Caco-2 (cell line): ENCODE measurements at regions not wholly inside any gene's neighbourhood (a gene's known extent, or its start where the extent isn't known, plus 50 kb on each side); places are given as distances from the start of the nearest gene placed in this dataset.

Source experiments
- BruUV-seq: library from RNA; stranded (reverse); fragments of 400-500 nt; replicated peaks from 2 replicates; lab custom pipeline; 2021; lab: Mats Ljungman, UMichigan
- CTCF ChIA-PET: fragments of 300-600 bp; sonication (Branson Sonifier 250); formaldehyde crosslinking; loops from one replicate; lab custom pipeline; 2022; ENCODE audit warnings: antibody characterized with exemption; lab: Charles Lee
- POLR2A ChIA-PET: fragments of 300-600 bp; sonication (Branson Sonifier 250); formaldehyde crosslinking; loops from one replicate; lab custom pipeline; 2022; ENCODE audit warnings: antibody characterized with exemption; lab: Charles Lee
- DNase-seq, 2 experiments: peaks; one replicate each; pipeline versions ENCODE4 v3.0.0 to v3.0.0-alpha.2; 2020 to 2022
- H3K27me3 ChIP-seq: replicated peaks from 2 replicates; pipeline ENCODE4 v1.6.0; 2011; ENCODE audit warnings: low read length; ENCODE audit not compliant: control insufficient read depth, insufficient read depth
- H3K36me3 ChIP-seq: 2 replicates; pipeline ENCODE4 v1.5.1; 2011; ENCODE audit warnings: low read length; ENCODE audit not compliant: control insufficient read depth, insufficient read depth
- H3K4me1 ChIP-seq: fragments of 250-450 bp; sonication (Bioruptor Pico); 2 replicates; pipeline ENCODE4 v1.5.1; 2020; ENCODE audit warnings: mild to moderate bottlenecking
- H3K4me3 ChIP-seq: 2 replicates; pipeline ENCODE4 v1.5.1; 2011; ENCODE audit warnings: low read depth, mild to moderate bottlenecking, control low read depth, low read length
- H3K9me3 ChIP-seq: fragments of 250-450 bp; sonication (Bioruptor Pico); 2 replicates; pipeline ENCODE4 v1.5.1; 2020; ENCODE audit warnings: mild to moderate bottlenecking, moderate library complexity
- H3K27ac Mint-ChIP-seq: one replicate; pipeline ENCODE4 v1.8.0; 2022; ENCODE audit warnings: mixed read lengths; ENCODE audit not compliant: unreplicated experiment
- H3K27me3 Mint-ChIP-seq: one replicate; pipeline ENCODE4 v1.8.0; 2022; ENCODE audit warnings: mixed read lengths; ENCODE audit not compliant: insufficient read depth, unreplicated experiment
- H3K36me3 Mint-ChIP-seq: one replicate; pipeline ENCODE4 v1.8.0; 2022; ENCODE audit warnings: mild to moderate bottlenecking, mixed read lengths; ENCODE audit not compliant: insufficient read depth, unreplicated experiment
- H3K4me1 Mint-ChIP-seq: one replicate; pipeline ENCODE4 v1.8.0; 2022; ENCODE audit warnings: low read depth, mixed read lengths; ENCODE audit not compliant: unreplicated experiment
- H3K4me3 Mint-ChIP-seq: one replicate; pipeline ENCODE4 v1.8.0; 2022; ENCODE audit warnings: mild to moderate bottlenecking, moderate library complexity, mixed read lengths; ENCODE audit not compliant: unreplicated experiment
- H3K9me3 Mint-ChIP-seq: one replicate; pipeline ENCODE4 v1.8.0; 2022; ENCODE audit warnings: mixed read lengths; ENCODE audit not compliant: unreplicated experiment
- CTCF ChIP-seq, 2 experiments: fragments of 200-600 bp in 1 of 2; IDR thresholded peaks; 1 replicate in 1 of 2; 2 replicates in 1 of 2; pipeline versions ENCODE4 v1.5.1 to v1.8.0; 2011 to 2022; ENCODE audit warnings: antibody characterized with exemption in 1 of 2, control low read depth in 1 of 2, inconsistent platforms in 1 of 2, low read depth in 1 of 2, low read length in 1 of 2, mild to moderate bottlenecking in 1 of 2, moderate library complexity in 1 of 2; ENCODE audit not compliant: insufficient read depth in 1 of 2, severe bottlenecking in 1 of 2, unreplicated experiment in 1 of 2
- intact Hi-C: fragments of 100-400 bp; cut with micrococcal nuclease; formaldehyde crosslinking; loops from one replicate; pipeline ENCODE4 v1.10.0; 2022; ENCODE audit not compliant: unreplicated experiment

GRCh38 chr4:138090150-138090917 lies 151.8 kb downstream of the SLC7A11 start:
- Mint-ChIP-seq H3K27ac (no peak overlapping the region), H3K36me3 (no peaks in the 10 kb centered on the region), H3K27me3 (no peaks in the 10 kb centered on the region), H3K9me3 (no peaks in the 10 kb centered on the region), H3K4me3 (peak overlapping the region; percentile 69), H3K4me1 (peaks cover 21% of the 10 kb centered on the region)
- BruUV-seq = no TSS peak
- ChIA-PET CTCF (interaction anchor here (0.5 to 2.6 kb wide), 11 partner anchors 9 to 848 kb away, joined by 3 to 15 read pairs (median 5); no protein-coding TSS in a partner anchor), POLR2A (no interaction called here)
- H3K36me3 ChIP-seq = no peaks in the 10 kb centered on the region
- peak; percentile 59 to 79 for DNase-seq
- TF ChIP-seq CTCF (IDR thresholded peaks at IDR 0.05; ENCODE audit: insufficient read depth in 1 of 2, low read depth in 1 of 2, low read length in 1 of 2, severe bottlenecking in 1 of 2, unreplicated experiment in 1 of 2) = peak; percentile 55 to 71
- no peaks in the 10 kb centered on the region for H3K9me3 ChIP-seq
- no peaks in the 10 kb centered on the region for H3K27me3 ChIP-seq
- H3K4me1 ChIP-seq = peaks cover 10% of the 10 kb centered on the region; the same call in 1 of the 2 replicates
- intact Hi-C loops = loop anchor here (1.0 to 10.0 kb wide), 10 partner anchors 38 to 824 kb away; no protein-coding TSS in a partner anchor
- H3K4me3 ChIP-seq = no peak overlapping the region; the same call in 1 of the 2 replicates

GRCh38 chr4:138088449-138089208 lies 153.5 kb downstream of the SLC7A11 start:
- H3K4me3 Mint-ChIP-seq = no peak overlapping the region
- DNase-seq = no peak
- H3K36me3 Mint-ChIP-seq = no peaks in the 10 kb centered on the region
- H3K27me3 ChIP-seq = no peaks in the 10 kb centered on the region
- peaks cover 10% of the 10 kb centered on the region; the same call in 1 of the 2 replicates for H3K4me1 ChIP-seq
- ChIA-PET CTCF (interaction anchor here (2.6 kb wide), 1 partner anchor 53 kb away, joined by 15 read pairs; no protein-coding TSS in a partner anchor), POLR2A (no interaction called here)
- no peaks in the 10 kb centered on the region for H3K27me3 Mint-ChIP-seq
- H3K4me3 ChIP-seq = no peak overlapping the region
- peaks cover 21% of the 10 kb centered on the region for H3K4me1 Mint-ChIP-seq
- intact Hi-C loops = no loop called here
- H3K36me3 ChIP-seq = no peaks in the 10 kb centered on the region
- H3K27ac Mint-ChIP-seq = no peak overlapping the region
- TF ChIP-seq CTCF (IDR thresholded peaks at IDR 0.05; ENCODE audit: insufficient read depth in 1 of 2, low read depth in 1 of 2, low read length in 1 of 2, severe bottlenecking in 1 of 2, unreplicated experiment in 1 of 2) = no peak
- no peaks in the 10 kb centered on the region for H3K9me3 ChIP-seq
- H3K9me3 Mint-ChIP-seq = no peaks in the 10 kb centered on the region
- BruUV-seq = no TSS peak

- intact Hi-C loops = no loop called here
- BruUV-seq = no TSS peak
- H3K4me1 ChIP-seq = peaks cover 10% of the 10 kb centered on the region; the same call in 1 of the 2 replicates
- no peak overlapping the region for H3K27ac Mint-ChIP-seq
- no peaks in the 10 kb centered on the region for H3K9me3 Mint-ChIP-seq
- ChIA-PET CTCF (no interaction called here), POLR2A (no interaction called here)
- no peaks in the 10 kb centered on the region for H3K27me3 ChIP-seq
- H3K36me3 Mint-ChIP-seq = no peaks in the 10 kb centered on the region
- no peak overlapping the region for H3K4me3 Mint-ChIP-seq
- H3K36me3 ChIP-seq = no peaks in the 10 kb centered on the region
- TF ChIP-seq CTCF (IDR thresholded peaks at IDR 0.05; ENCODE audit: insufficient read depth in 1 of 2, low read depth in 1 of 2, low read length in 1 of 2, severe bottlenecking in 1 of 2, unreplicated experiment in 1 of 2) = no peak
- H3K4me1 Mint-ChIP-seq = peaks cover 11% of the 10 kb centered on the region
- H3K4me3 ChIP-seq = no peak overlapping the region
- no peaks in the 10 kb centered on the region for H3K27me3 Mint-ChIP-seq
- no peak for DNase-seq
- no peaks in the 10 kb centered on the region for H3K9me3 ChIP-seq
Observed at GRCh38 chr4:138087066-138087719, 155.0 kb downstream of the SLC7A11 start.
